ENCODE measurements at regions not wholly inside any gene's neighbourhood (a gene's known extent, or its start where the extent isn't known, plus 50 kb on each side); places are given as distances from the start of the nearest gene placed in this dataset.

- TF ChIP-seq, protein P1, sequence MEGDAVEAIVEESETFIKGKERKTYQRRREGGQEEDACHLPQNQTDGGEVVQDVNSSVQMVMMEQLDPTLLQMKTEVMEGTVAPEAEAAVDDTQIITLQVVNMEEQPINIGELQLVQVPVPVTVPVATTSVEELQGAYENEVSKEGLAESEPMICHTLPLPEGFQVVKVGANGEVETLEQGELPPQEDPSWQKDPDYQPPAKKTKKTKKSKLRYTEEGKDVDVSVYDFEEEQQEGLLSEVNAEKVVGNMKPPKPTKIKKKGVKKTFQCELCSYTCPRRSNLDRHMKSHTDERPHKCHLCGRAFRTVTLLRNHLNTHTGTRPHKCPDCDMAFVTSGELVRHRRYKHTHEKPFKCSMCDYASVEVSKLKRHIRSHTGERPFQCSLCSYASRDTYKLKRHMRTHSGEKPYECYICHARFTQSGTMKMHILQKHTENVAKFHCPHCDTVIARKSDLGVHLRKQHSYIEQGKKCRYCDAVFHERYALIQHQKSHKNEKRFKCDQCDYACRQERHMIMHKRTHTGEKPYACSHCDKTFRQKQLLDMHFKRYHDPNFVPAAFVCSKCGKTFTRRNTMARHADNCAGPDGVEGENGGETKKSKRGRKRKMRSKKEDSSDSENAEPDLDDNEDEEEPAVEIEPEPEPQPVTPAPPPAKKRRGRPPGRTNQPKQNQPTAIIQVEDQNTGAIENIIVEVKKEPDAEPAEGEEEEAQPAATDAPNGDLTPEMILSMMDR (IDR thresholded peaks at IDR 0.05; ENCODE audit: extremely low read depth in 1 of 2, insufficient read depth in 1 of 2, low read depth in 1 of 2, low read length in 2 of 2) = no peak
- TF ChIP-seq POLR2A (IDR thresholded peaks at IDR 0.05; ENCODE audit: low read depth, low read length) (no peak), EZH2 (IDR thresholded peaks at IDR 0.05; ENCODE audit: borderline replicate concordance, low read depth, low read length, severe bottlenecking) (no peak), MAX (IDR thresholded peaks at IDR 0.05; ENCODE audit: insufficient read depth, insufficient read length) (no peak), POLR2AphosphoS5 (IDR thresholded peaks at IDR 0.05; ENCODE audit: insufficient read depth, low read depth, low read length) (no peak), JUN (IDR thresholded peaks at IDR 0.05; ENCODE audit: borderline replicate concordance, insufficient read depth, insufficient read length, low read depth) (no peak), MYC (IDR thresholded peaks at IDR 0.05; ENCODE audit: low read depth, low read length) (no peak)
Observed at GRCh38 chr1:4178501-4179113, 278.5 kb upstream of the C1orf174 start.
